Erythroblast (primary cell): ENCODE measurements at regions not wholly inside any gene's neighbourhood (a gene's known extent, or its start where the extent isn't known, plus 50 kb on each side); places are given as distances from the start of the nearest gene placed in this dataset.

Source experiments
- GATA1 ChIP-seq: IDR thresholded peaks from 2 replicates; pipeline ENCODE4 v1.6.1; 2011; ENCODE audit warnings: low read depth, mild to moderate bottlenecking, control low read depth, low read length, moderate library complexity
- POLR2A ChIP-seq: IDR thresholded peaks from 2 replicates; pipeline ENCODE4 v1.6.1; 2011; ENCODE audit warnings: mild to moderate bottlenecking, low read length

- TF ChIP-seq POLR2A (no peak), GATA1 (no peak)
Measured at GRCh38 chr6:120108061-120108795, 758.7 kb upstream of the MAN1A1 start.
